GM23338 (cell line): ENCODE measurements at regions not wholly inside any gene's neighbourhood (a gene's known extent, or its start where the extent isn't known, plus 50 kb on each side); places are given as distances from the start of the nearest gene placed in this dataset.

Experiments used
- ATAC-seq: fragments of 200-7000 bp; cut with Tn5 transposase; 3 replicates; pipeline ENCODE4 v1.9.1; 2020
- DNase-seq: peaks from one replicate; pipeline ENCODE4 v3.0.0-alpha.2; 2015; ENCODE audit warnings: low spot score
- H2AFZ ChIP-seq: fragments of 200-600 bp; sonication (generic); 2 replicates; pipeline ENCODE4 v1.8.0; 2016; ENCODE audit warnings: antibody characterized with exemption, mild to moderate bottlenecking, moderate library complexity
- H3F3A ChIP-seq: fragments of 200-600 bp; sonication (generic); replicated peaks from 2 replicates; pipeline ENCODE4 v1.8.0; 2017; ENCODE audit warnings: antibody characterized with exemption, mixed run types, low read depth
- H3K27ac ChIP-seq: fragments of 200-600 bp; sonication (generic); 2 replicates; pipeline ENCODE4 v1.6.1; 2016; ENCODE audit warnings: low read depth
- H3K27me3 ChIP-seq: fragments of 200-600 bp; sonication (generic); 2 replicates; pipeline ENCODE4 v1.8.0; 2016; ENCODE audit warnings: mild to moderate bottlenecking, mixed run types, moderate library complexity; ENCODE audit not compliant: insufficient read depth
- H3K36me3 ChIP-seq: fragments of 200-600 bp; sonication (generic); 2 replicates; pipeline ENCODE4 v1.8.0; 2016; ENCODE audit warnings: mild to moderate bottlenecking; ENCODE audit not compliant: insufficient read depth
- H3K4me1 ChIP-seq: fragments of 200-600 bp; sonication (generic); 2 replicates; pipeline ENCODE4 v1.8.0; 2016; ENCODE audit warnings: mild to moderate bottlenecking, moderate library complexity; ENCODE audit not compliant: insufficient read depth
- H3K4me2 ChIP-seq: fragments of 200-600 bp; sonication (generic); 2 replicates; pipeline ENCODE4 v1.7.1; 2017; ENCODE audit warnings: mixed run types
- H3K4me3 ChIP-seq: fragments of 200-600 bp; sonication (generic); 2 replicates; pipeline ENCODE4 v1.6.1; 2016; ENCODE audit warnings: mixed run types
- H3K79me2 ChIP-seq: fragments of 200-600 bp; sonication (generic); replicated peaks from 2 replicates; pipeline ENCODE4 v1.8.0; 2017; ENCODE audit warnings: mild to moderate bottlenecking; ENCODE audit not compliant: insufficient read depth
- H3K9me2 ChIP-seq: fragments of 200-600 bp; sonication (generic); 2 replicates; pipeline ENCODE4 v1.8.0; 2017; ENCODE audit not compliant: insufficient read depth
- H4K20me1 ChIP-seq: fragments of 200-600 bp; sonication (generic); replicated peaks from 2 replicates; pipeline ENCODE4 v1.8.0; 2017; ENCODE audit warnings: mild to moderate bottlenecking; ENCODE audit not compliant: insufficient read depth
- H3K27ac Mint-ChIP-seq: 2 replicates; pipeline ENCODE4 v1.8.0; 2020; ENCODE audit warnings: inconsistent platforms, mild to moderate bottlenecking, moderate library complexity, mixed read lengths
- H3K27me3 Mint-ChIP-seq: 3 replicates; pipeline ENCODE4 v1.8.0; 2022; ENCODE audit warnings: low read depth, mild to moderate bottlenecking, moderate library complexity, mixed read lengths, inconsistent platforms; ENCODE audit not compliant: insufficient read depth, poor library complexity
- H3K36me3 Mint-ChIP-seq: 3 replicates; pipeline ENCODE4 v1.8.0; 2021; ENCODE audit warnings: low read depth, mild to moderate bottlenecking, inconsistent platforms, moderate library complexity, mixed read lengths
- H3K4me1 Mint-ChIP-seq: 3 replicates; pipeline ENCODE4 v1.8.0; 2020; ENCODE audit warnings: mild to moderate bottlenecking, inconsistent platforms, mixed read lengths
- H3K4me3 Mint-ChIP-seq: 3 replicates; pipeline ENCODE4 v1.8.0; 2021; ENCODE audit warnings: moderate library complexity, mild to moderate bottlenecking, inconsistent platforms, mixed read lengths
- H3K9me3 Mint-ChIP-seq: 3 replicates; pipeline ENCODE4 v1.8.0; 2020; ENCODE audit warnings: moderate library complexity, mild to moderate bottlenecking, inconsistent platforms, mixed read lengths
- CREB1 ChIP-seq: fragments of 250-450 bp; sonication (Bioruptor Pico); IDR thresholded peaks from 2 replicates; pipeline ENCODE4 v1.5.0; 2020; ENCODE audit warnings: low read depth, mild to moderate bottlenecking, moderate library complexity
- EZH2phosphoT487 ChIP-seq: fragments of 200-600 bp; sonication (generic); IDR thresholded peaks from one replicate; pipeline ENCODE4 v1.8.1; 2018; ENCODE audit warnings: antibody characterized with exemption; ENCODE audit not compliant: unreplicated experiment
- JUNB ChIP-seq: IDR thresholded peaks from one replicate; pipeline ENCODE4 v1.6.1; 2016; ENCODE audit warnings: antibody characterized with exemption; ENCODE audit not compliant: unreplicated experiment
- POLR2AphosphoS5 ChIP-seq: IDR thresholded peaks from 2 replicates; pipeline ENCODE4 v1.6.1; 2016; ENCODE audit warnings: antibody characterized with exemption, low read depth
- STAT1 ChIP-seq: IDR thresholded peaks from one replicate; pipeline ENCODE4 v1.6.1; 2016; ENCODE audit warnings: antibody characterized with exemption; ENCODE audit not compliant: unreplicated experiment
- ZNF331 ChIP-seq: fragments of 250-450 bp; sonication (Bioruptor Pico); IDR thresholded peaks from 2 replicates; pipeline ENCODE4 v1.5.0; 2020; ENCODE audit warnings: low read depth, mild to moderate bottlenecking, moderate library complexity
- TF ChIP-seq, protein P1 (sequence below): IDR thresholded peaks from one replicate; pipeline ENCODE4 v1.6.1; 2018; ENCODE audit warnings: antibody characterized with exemption; ENCODE audit not compliant: unreplicated experiment
- TF ChIP-seq, protein P2 (sequence below), 2 experiments: fragments of 200-600 bp in 1 of 2; sonication (generic) in 1 of 2; conservative IDR thresholded peaks; 2 replicates each; pipeline versions ENCODE4 v1.5.1 to v1.6.1; 2016 to 2017; ENCODE audit warnings: antibody characterized with exemption in 2 of 2, low read depth in 2 of 2, mild to moderate bottlenecking in 2 of 2, moderate library complexity in 1 of 2

DNA sequence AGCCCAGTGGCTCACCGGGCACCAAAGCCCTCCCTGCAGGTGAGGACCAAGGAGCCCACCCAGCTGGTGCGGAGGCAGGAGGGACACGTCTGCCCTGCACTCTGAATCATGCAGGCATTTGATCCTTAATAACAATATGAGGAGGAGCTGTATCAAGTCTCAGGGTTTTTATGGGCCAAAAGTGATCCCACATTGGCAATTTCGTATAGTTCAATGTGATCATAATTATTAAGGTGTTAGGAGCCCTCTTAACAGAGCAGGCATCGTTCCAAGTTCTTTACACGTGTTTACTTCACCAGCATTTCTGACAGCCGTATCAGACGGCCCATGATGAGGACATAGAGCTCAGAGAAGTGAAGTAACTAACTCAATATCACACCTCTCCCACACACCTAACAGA lies 91.9 kb upstream of the PRR5 start:
- Histone ChIP-seq H3K36me3 (no peaks in the 10 kb centered on the region; the same call in 1 of the 2 replicates), H3K4me2 (no peak overlapping the region), H3K4me3 (no peak overlapping the region), H3K27ac (no peak overlapping the region), H2AFZ (no peak overlapping the region), H3K79me2 (no peaks in the 10 kb centered on the region), H3K9me2 (no peaks in the 10 kb centered on the region), H3F3A (no peaks in the 10 kb centered on the region), H4K20me1 (no peaks in the 10 kb centered on the region), H3K27me3 (no peaks in the 10 kb centered on the region), H3K4me1 (no peaks in the 10 kb centered on the region)
- Mint-ChIP-seq H3K9me3 (peaks cover 54% of the 10 kb centered on the region), H3K36me3 (peaks cover 17% of the 10 kb centered on the region; the same call in 2 of the 3 replicates), H3K27me3 (peaks cover 11% of the 10 kb centered on the region), H3K4me3 (no peak overlapping the region), H3K27ac (no peak overlapping the region), H3K4me1 (no peaks in the 10 kb centered on the region; the same call in 2 of the 3 replicates)
- no peak for TF ChIP-seq CREB1 (CRISPR knock-in tag)
- no peak for DNase-seq
- ATAC-seq, result no peak

DNA sequence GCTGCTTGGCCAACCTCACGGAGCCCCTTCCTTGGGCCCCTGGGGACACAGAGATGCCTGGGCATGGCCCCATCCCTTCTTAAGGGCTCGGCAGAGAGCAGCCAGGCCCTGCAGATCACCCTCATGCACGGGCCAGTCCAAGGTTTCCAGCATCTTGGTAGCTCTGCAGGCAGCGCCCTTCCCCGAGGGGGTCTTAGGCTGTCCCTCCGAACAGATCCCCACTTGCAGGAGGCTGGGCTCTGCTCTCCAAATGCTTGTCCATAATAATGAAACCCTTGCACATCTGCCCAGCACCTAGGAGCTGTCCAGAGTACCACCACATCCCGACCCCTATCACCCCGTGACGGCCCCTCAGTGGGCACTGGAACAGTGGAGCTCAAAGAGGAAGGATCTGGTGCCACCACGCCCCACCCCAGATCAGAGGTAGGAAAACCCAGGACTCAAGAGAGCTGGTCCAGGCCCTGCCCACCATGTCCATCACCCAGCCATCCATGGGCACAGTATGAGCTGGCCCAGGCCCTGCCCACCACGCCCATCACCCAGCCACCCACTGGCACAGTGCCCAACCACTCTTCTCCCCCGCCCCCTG lies 92.5 kb upstream of the PRR5 start:
- peaks cover 13% of the 10 kb centered on the region for H3K27me3 Mint-ChIP-seq
- no peak overlapping the region for H3K27ac Mint-ChIP-seq
- Histone ChIP-seq H3K4me3 (no peak overlapping the region), H3K79me2 (no peaks in the 10 kb centered on the region), H3K27me3 (no peaks in the 10 kb centered on the region), H4K20me1 (no peaks in the 10 kb centered on the region), H3K27ac (no peak overlapping the region), H3K4me1 (no peaks in the 10 kb centered on the region), H3K9me2 (no peaks in the 10 kb centered on the region), H3F3A (no peaks in the 10 kb centered on the region), H3K36me3 (no peaks in the 10 kb centered on the region; the same call in 1 of the 2 replicates), H3K4me2 (no peak overlapping the region), H2AFZ (no peak overlapping the region)
- DNase-seq (no peak), ATAC-seq (no peak)
- peaks cover 50% of the 10 kb centered on the region for H3K9me3 Mint-ChIP-seq
- no peaks in the 10 kb centered on the region; the same call in 2 of the 3 replicates for H3K4me1 Mint-ChIP-seq
- TF ChIP-seq POLR2AphosphoS5, result no peak
- TF ChIP-seq, protein P1, sequence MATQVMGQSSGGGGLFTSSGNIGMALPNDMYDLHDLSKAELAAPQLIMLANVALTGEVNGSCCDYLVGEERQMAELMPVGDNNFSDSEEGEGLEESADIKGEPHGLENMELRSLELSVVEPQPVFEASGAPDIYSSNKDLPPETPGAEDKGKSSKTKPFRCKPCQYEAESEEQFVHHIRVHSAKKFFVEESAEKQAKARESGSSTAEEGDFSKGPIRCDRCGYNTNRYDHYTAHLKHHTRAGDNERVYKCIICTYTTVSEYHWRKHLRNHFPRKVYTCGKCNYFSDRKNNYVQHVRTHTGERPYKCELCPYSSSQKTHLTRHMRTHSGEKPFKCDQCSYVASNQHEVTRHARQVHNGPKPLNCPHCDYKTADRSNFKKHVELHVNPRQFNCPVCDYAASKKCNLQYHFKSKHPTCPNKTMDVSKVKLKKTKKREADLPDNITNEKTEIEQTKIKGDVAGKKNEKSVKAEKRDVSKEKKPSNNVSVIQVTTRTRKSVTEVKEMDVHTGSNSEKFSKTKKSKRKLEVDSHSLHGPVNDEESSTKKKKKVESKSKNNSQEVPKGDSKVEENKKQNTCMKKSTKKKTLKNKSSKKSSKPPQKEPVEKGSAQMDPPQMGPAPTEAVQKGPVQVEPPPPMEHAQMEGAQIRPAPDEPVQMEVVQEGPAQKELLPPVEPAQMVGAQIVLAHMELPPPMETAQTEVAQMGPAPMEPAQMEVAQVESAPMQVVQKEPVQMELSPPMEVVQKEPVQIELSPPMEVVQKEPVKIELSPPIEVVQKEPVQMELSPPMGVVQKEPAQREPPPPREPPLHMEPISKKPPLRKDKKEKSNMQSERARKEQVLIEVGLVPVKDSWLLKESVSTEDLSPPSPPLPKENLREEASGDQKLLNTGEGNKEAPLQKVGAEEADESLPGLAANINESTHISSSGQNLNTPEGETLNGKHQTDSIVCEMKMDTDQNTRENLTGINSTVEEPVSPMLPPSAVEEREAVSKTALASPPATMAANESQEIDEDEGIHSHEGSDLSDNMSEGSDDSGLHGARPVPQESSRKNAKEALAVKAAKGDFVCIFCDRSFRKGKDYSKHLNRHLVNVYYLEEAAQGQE, result peak; percentile 46
- H3K4me3 Mint-ChIP-seq, result no peak overlapping the region
- H3K36me3 Mint-ChIP-seq, result peaks cover 17% of the 10 kb centered on the region; the same call in 1 of the 3 replicates

DNA sequence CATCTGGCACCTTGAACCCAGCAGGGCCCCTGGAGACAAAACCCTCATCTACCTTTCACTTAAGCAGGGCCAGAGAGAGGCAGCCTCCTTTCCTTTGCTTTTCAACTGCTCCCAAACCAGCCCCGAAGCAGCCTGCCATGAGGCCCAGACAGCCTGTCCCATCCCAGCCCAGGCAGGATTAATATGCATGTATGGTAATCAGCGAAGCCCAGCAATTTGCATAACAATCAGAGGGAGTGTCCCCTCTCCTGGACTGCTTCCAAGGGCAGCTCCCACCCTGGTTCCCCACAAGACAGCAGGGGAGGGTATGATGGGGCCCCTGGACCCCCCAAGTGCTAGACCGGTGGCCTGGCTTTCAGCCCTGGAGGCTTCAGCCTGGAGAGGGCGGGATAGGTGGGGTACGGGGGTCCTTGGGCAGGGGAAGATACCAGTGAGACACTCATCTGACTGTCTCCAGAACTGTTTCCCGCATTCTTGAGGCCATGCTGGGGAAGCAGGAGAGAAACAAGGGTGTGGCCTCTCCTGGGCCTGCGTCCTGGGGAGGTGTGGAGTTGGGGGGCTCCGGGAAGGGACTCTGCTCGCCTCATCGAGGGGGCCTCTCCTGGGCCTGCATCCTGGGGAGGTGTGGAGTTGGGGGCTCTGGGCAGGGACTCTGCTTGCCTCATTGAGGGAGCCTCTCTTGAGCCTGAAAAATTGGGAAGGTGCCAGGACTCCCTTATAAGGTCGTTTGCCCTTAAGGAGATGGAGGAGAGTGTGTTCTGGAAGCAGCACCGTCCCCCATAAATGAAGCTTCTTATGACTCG lies 93.2 kb upstream of the PRR5 start:
- Mint-ChIP-seq H3K27ac (no peak overlapping the region), H3K9me3 (peaks cover 43% of the 10 kb centered on the region), H3K4me3 (no peak overlapping the region), H3K27me3 (peaks cover 12% of the 10 kb centered on the region), H3K36me3 (peaks cover 15% of the 10 kb centered on the region; the same call in 1 of the 3 replicates), H3K4me1 (no peaks in the 10 kb centered on the region; the same call in 2 of the 3 replicates)
- DNase-seq (no peak), ATAC-seq (peak; percentile 72)
- TF ChIP-seq ZNF331 (CRISPR knock-in tag) (no peak), STAT1 (no peak), JUNB (no peak), EZH2phosphoT487 (no peak)
- TF ChIP-seq, protein P2, sequence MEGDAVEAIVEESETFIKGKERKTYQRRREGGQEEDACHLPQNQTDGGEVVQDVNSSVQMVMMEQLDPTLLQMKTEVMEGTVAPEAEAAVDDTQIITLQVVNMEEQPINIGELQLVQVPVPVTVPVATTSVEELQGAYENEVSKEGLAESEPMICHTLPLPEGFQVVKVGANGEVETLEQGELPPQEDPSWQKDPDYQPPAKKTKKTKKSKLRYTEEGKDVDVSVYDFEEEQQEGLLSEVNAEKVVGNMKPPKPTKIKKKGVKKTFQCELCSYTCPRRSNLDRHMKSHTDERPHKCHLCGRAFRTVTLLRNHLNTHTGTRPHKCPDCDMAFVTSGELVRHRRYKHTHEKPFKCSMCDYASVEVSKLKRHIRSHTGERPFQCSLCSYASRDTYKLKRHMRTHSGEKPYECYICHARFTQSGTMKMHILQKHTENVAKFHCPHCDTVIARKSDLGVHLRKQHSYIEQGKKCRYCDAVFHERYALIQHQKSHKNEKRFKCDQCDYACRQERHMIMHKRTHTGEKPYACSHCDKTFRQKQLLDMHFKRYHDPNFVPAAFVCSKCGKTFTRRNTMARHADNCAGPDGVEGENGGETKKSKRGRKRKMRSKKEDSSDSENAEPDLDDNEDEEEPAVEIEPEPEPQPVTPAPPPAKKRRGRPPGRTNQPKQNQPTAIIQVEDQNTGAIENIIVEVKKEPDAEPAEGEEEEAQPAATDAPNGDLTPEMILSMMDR (conservative IDR thresholded peaks at IDR 0.05; ENCODE audit: low read depth in 2 of 2), result no peak
- no peaks in the 10 kb centered on the region; the same call in 1 of the 2 replicates for H3K36me3 ChIP-seq
- no peaks in the 10 kb centered on the region for H3F3A ChIP-seq
- H3K4me1 ChIP-seq, result no peaks in the 10 kb centered on the region
- H4K20me1 ChIP-seq, result no peaks in the 10 kb centered on the region
- no peaks in the 10 kb centered on the region for H3K9me2 ChIP-seq
- H2AFZ ChIP-seq, result no peak overlapping the region
- no peak overlapping the region for H3K4me2 ChIP-seq
- H3K4me3 ChIP-seq, result no peak overlapping the region
- no peak overlapping the region for H3K27ac ChIP-seq
- no peaks in the 10 kb centered on the region for H3K79me2 ChIP-seq
- no peaks in the 10 kb centered on the region for H3K27me3 ChIP-seq
